BJ (cell line): ENCODE measurements at regions not wholly inside any gene's neighbourhood (a gene's known extent, or its start where the extent isn't known, plus 50 kb on each side); places are given as distances from the start of the nearest gene placed in this dataset.
"Not testable (repeated sequence)": the region's sequence is repeated elsewhere in the genome, so short reads cannot be mapped to it uniquely, and the experiment has no call there.

Experiments
- CTCF ChIA-PET: fragments of 350-600 bp; formaldehyde crosslinking; extraction: SDS; loops from one replicate; lab custom pipeline; 2021; ENCODE audit warnings: antibody characterized with exemption, inconsistent platforms; lab: Yijun Ruan, JAX
- POLR2A ChIA-PET: fragments of 300-600 bp; sonication (Branson Sonifier 250); formaldehyde crosslinking; extraction: SDS; loops from one replicate; lab custom pipeline; 2021; ENCODE audit warnings: antibody characterized with exemption; lab: Charles Lee
- DNase-seq: peaks from one replicate; pipeline ENCODE4 v3.0.0-alpha.2; 2011; ENCODE audit warnings: low read depth
- H3K27me3 ChIP-seq: 2 replicates; pipeline ENCODE4 v1.6.0; 2011; ENCODE audit warnings: low read length; ENCODE audit not compliant: control insufficient read depth, insufficient read depth
- H3K36me3 ChIP-seq: 2 replicates; pipeline ENCODE4 v1.5.1; 2011; ENCODE audit warnings: low read length; ENCODE audit not compliant: control insufficient read depth, insufficient read depth
- H3K4me3 ChIP-seq: 2 replicates; pipeline ENCODE4 v1.5.1; 2011; ENCODE audit warnings: low read depth, mild to moderate bottlenecking, control low read depth, low read length
- CTCF ChIP-seq: IDR thresholded peaks from 2 replicates; pipeline ENCODE4 v1.5.1; 2011; ENCODE audit warnings: low read depth, mild to moderate bottlenecking, control low read depth, inconsistent platforms, low read length, moderate library complexity; ENCODE audit not compliant: insufficient read depth

GRCh38 chr14:35174342-35174741 is 52.0 kb downstream of the PRORP start:
- TF ChIP-seq CTCF: no peak
- Histone ChIP-seq H3K4me3 (no peak overlapping the region), H3K27me3 (no peaks in the 10 kb centered on the region), H3K36me3 (no peaks in the 10 kb centered on the region)
- ChIA-PET CTCF (interaction anchor here (1.7 kb wide), 1 partner anchor 13 kb away, joined by 4 read pairs; no protein-coding TSS in a partner anchor), POLR2A (no interaction called here)
- DNase-seq: no peak

GRCh38 chr14:35180179-35180578 is 57.8 kb downstream of the PRORP start:
- no peak for DNase-seq
- Histone ChIP-seq H3K36me3 (no peaks in the 10 kb centered on the region), H3K4me3 (no peak overlapping the region), H3K27me3 (no peaks in the 10 kb centered on the region)
- ChIA-PET POLR2A (no interaction called here), CTCF (interaction anchor here (0.6 to 1.4 kb wide), 2 partner anchors 13 to 70 kb away, joined by 3 read pairs; no protein-coding TSS in a partner anchor)
- TF ChIP-seq CTCF: no peak

- CTCF ChIA-PET, H3K4me3 ChIP-seq, POLR2A ChIA-PET, H3K36me3 ChIP-seq, DNase-seq, H3K27me3 ChIP-seq: not testable (repeated sequence)
Measured at GRCh38 chr14:35184891-35185290, 62.5 kb downstream of the PRORP start.

- CTCF ChIA-PET: no interaction called here
- POLR2A ChIA-PET: no interaction called here
- TF ChIP-seq CTCF: no peak
- no peaks in the 10 kb centered on the region for H3K27me3 ChIP-seq
- H3K4me3 ChIP-seq: no peak overlapping the region
- no peak for DNase-seq
- no peaks in the 10 kb centered on the region for H3K36me3 ChIP-seq
Measured at GRCh38 chr14:35189422-35189821, 67.1 kb downstream of the PRORP start.

- no peak for TF ChIP-seq CTCF
- CTCF ChIA-PET: no interaction called here
- POLR2A ChIA-PET: no interaction called here
- H3K27me3 ChIP-seq: no peaks in the 10 kb centered on the region
- H3K4me3 ChIP-seq: no peak overlapping the region
- DNase-seq: no peak
- H3K36me3 ChIP-seq: no peaks in the 10 kb centered on the region
Measured at GRCh38 chr14:35193161-35193560, 70.8 kb downstream of the PRORP start.

GRCh38 chr14:35194183-35194582 is 71.8 kb downstream of the PRORP start:
- CTCF ChIA-PET, H3K4me3 ChIP-seq, H3K27me3 ChIP-seq, POLR2A ChIA-PET, DNase-seq, H3K36me3 ChIP-seq: not testable (repeated sequence)
